GM23338 (cell line): ENCODE measurements at regions not wholly inside any gene's neighbourhood (a gene's known extent, or its start where the extent isn't known, plus 50 kb on each side); places are given as distances from the start of the nearest gene placed in this dataset.

Experiments
- ATAC-seq: fragments of 200-7000 bp; cut with Tn5 transposase; 3 replicates; pipeline ENCODE4 v1.9.1; 2020
- DNase-seq: peaks from one replicate; pipeline ENCODE4 v3.0.0-alpha.2; 2015; ENCODE audit warnings: low spot score
- H2AFZ ChIP-seq: fragments of 200-600 bp; sonication (generic); 2 replicates; pipeline ENCODE4 v1.8.0; 2016; ENCODE audit warnings: antibody characterized with exemption, mild to moderate bottlenecking, moderate library complexity
- H3F3A ChIP-seq: fragments of 200-600 bp; sonication (generic); replicated peaks from 2 replicates; pipeline ENCODE4 v1.8.0; 2017; ENCODE audit warnings: antibody characterized with exemption, mixed run types, low read depth
- H3K27ac ChIP-seq: fragments of 200-600 bp; sonication (generic); 2 replicates; pipeline ENCODE4 v1.6.1; 2016; ENCODE audit warnings: low read depth
- H3K27me3 ChIP-seq: fragments of 200-600 bp; sonication (generic); 2 replicates; pipeline ENCODE4 v1.8.0; 2016; ENCODE audit warnings: mild to moderate bottlenecking, mixed run types, moderate library complexity; ENCODE audit not compliant: insufficient read depth
- H3K36me3 ChIP-seq: fragments of 200-600 bp; sonication (generic); 2 replicates; pipeline ENCODE4 v1.8.0; 2016; ENCODE audit warnings: mild to moderate bottlenecking; ENCODE audit not compliant: insufficient read depth
- H3K4me1 ChIP-seq: fragments of 200-600 bp; sonication (generic); 2 replicates; pipeline ENCODE4 v1.8.0; 2016; ENCODE audit warnings: mild to moderate bottlenecking, moderate library complexity; ENCODE audit not compliant: insufficient read depth
- H3K4me2 ChIP-seq: fragments of 200-600 bp; sonication (generic); 2 replicates; pipeline ENCODE4 v1.7.1; 2017; ENCODE audit warnings: mixed run types
- H3K4me3 ChIP-seq: fragments of 200-600 bp; sonication (generic); 2 replicates; pipeline ENCODE4 v1.6.1; 2016; ENCODE audit warnings: mixed run types
- H3K79me2 ChIP-seq: fragments of 200-600 bp; sonication (generic); replicated peaks from 2 replicates; pipeline ENCODE4 v1.8.0; 2017; ENCODE audit warnings: mild to moderate bottlenecking; ENCODE audit not compliant: insufficient read depth
- H3K9me2 ChIP-seq: fragments of 200-600 bp; sonication (generic); 2 replicates; pipeline ENCODE4 v1.8.0; 2017; ENCODE audit not compliant: insufficient read depth
- H4K20me1 ChIP-seq: fragments of 200-600 bp; sonication (generic); replicated peaks from 2 replicates; pipeline ENCODE4 v1.8.0; 2017; ENCODE audit warnings: mild to moderate bottlenecking; ENCODE audit not compliant: insufficient read depth
- H3K27ac Mint-ChIP-seq: 2 replicates; pipeline ENCODE4 v1.8.0; 2020; ENCODE audit warnings: inconsistent platforms, mild to moderate bottlenecking, moderate library complexity, mixed read lengths
- H3K27me3 Mint-ChIP-seq: 3 replicates; pipeline ENCODE4 v1.8.0; 2022; ENCODE audit warnings: low read depth, mild to moderate bottlenecking, moderate library complexity, mixed read lengths, inconsistent platforms; ENCODE audit not compliant: insufficient read depth, poor library complexity
- H3K36me3 Mint-ChIP-seq: 3 replicates; pipeline ENCODE4 v1.8.0; 2021; ENCODE audit warnings: low read depth, mild to moderate bottlenecking, inconsistent platforms, moderate library complexity, mixed read lengths
- H3K4me1 Mint-ChIP-seq: 3 replicates; pipeline ENCODE4 v1.8.0; 2020; ENCODE audit warnings: mild to moderate bottlenecking, inconsistent platforms, mixed read lengths
- H3K4me3 Mint-ChIP-seq: 3 replicates; pipeline ENCODE4 v1.8.0; 2021; ENCODE audit warnings: moderate library complexity, mild to moderate bottlenecking, inconsistent platforms, mixed read lengths
- H3K9me3 Mint-ChIP-seq: 3 replicates; pipeline ENCODE4 v1.8.0; 2020; ENCODE audit warnings: moderate library complexity, mild to moderate bottlenecking, inconsistent platforms, mixed read lengths
- CREB1 ChIP-seq: fragments of 250-450 bp; sonication (Bioruptor Pico); IDR thresholded peaks from 2 replicates; pipeline ENCODE4 v1.5.0; 2020; ENCODE audit warnings: low read depth, mild to moderate bottlenecking, moderate library complexity
- CTCF ChIP-seq, 2 experiments: fragments of 200-600 bp in 1 of 2; sonication (generic) in 1 of 2; conservative IDR thresholded peaks; 2 replicates each; pipeline versions ENCODE4 v1.5.1 to v1.6.1; 2016 to 2017; ENCODE audit warnings: antibody characterized with exemption in 2 of 2, low read depth in 2 of 2, mild to moderate bottlenecking in 2 of 2, moderate library complexity in 1 of 2
- ETS1 ChIP-seq: IDR thresholded peaks from 2 replicates; pipeline ENCODE4 v1.6.1; 2016; ENCODE audit warnings: antibody characterized with exemption
- EZH2 ChIP-seq: fragments of 200-600 bp; sonication (generic); IDR thresholded peaks from one replicate; pipeline ENCODE4 v1.8.0; 2017; ENCODE audit warnings: antibody characterized with exemption, mild to moderate bottlenecking, low read depth; ENCODE audit not compliant: unreplicated experiment
- EZH2phosphoT487 ChIP-seq: fragments of 200-600 bp; sonication (generic); IDR thresholded peaks from one replicate; pipeline ENCODE4 v1.8.1; 2018; ENCODE audit warnings: antibody characterized with exemption; ENCODE audit not compliant: unreplicated experiment
- JUNB ChIP-seq: IDR thresholded peaks from one replicate; pipeline ENCODE4 v1.6.1; 2016; ENCODE audit warnings: antibody characterized with exemption; ENCODE audit not compliant: unreplicated experiment
- NANOG ChIP-seq: IDR thresholded peaks from 2 replicates; pipeline ENCODE4 v1.6.1; 2016; ENCODE audit warnings: antibody characterized with exemption, borderline replicate concordance
- POLR2AphosphoS5 ChIP-seq: IDR thresholded peaks from 2 replicates; pipeline ENCODE4 v1.6.1; 2016; ENCODE audit warnings: antibody characterized with exemption, low read depth
- REST ChIP-seq: IDR thresholded peaks from one replicate; pipeline ENCODE4 v1.6.1; 2018; ENCODE audit warnings: antibody characterized with exemption; ENCODE audit not compliant: unreplicated experiment
- STAT1 ChIP-seq: IDR thresholded peaks from one replicate; pipeline ENCODE4 v1.6.1; 2016; ENCODE audit warnings: antibody characterized with exemption; ENCODE audit not compliant: unreplicated experiment
- ZNF114 ChIP-seq: fragments of 250-450 bp; sonication (Bioruptor Pico); IDR thresholded peaks from 2 replicates; pipeline ENCODE4 v1.5.0; 2020; ENCODE audit warnings: mild to moderate bottlenecking, moderate library complexity
- ZNF331 ChIP-seq: fragments of 250-450 bp; sonication (Bioruptor Pico); IDR thresholded peaks from 2 replicates; pipeline ENCODE4 v1.5.0; 2020; ENCODE audit warnings: low read depth, mild to moderate bottlenecking, moderate library complexity
- TF ChIP-seq, protein P1 (sequence below): fragments of 250-450 bp; sonication (Bioruptor Pico); IDR thresholded peaks from 2 replicates; pipeline ENCODE4 v1.5.0; 2020; ENCODE audit warnings: mild to moderate bottlenecking, moderate library complexity

GRCh38 chr2:240336820-240337427, 98.5 kb upstream of the GPC1 start:
- ATAC-seq (no peak), DNase-seq (no peak)
- H3K27ac Mint-ChIP-seq = no peak overlapping the region
- H3F3A ChIP-seq = no peaks in the 10 kb centered on the region
- H3K27me3 Mint-ChIP-seq = no peaks in the 10 kb centered on the region
- no peaks in the 10 kb centered on the region for H3K79me2 ChIP-seq
- no peaks in the 10 kb centered on the region; the same call in 2 of the 3 replicates for H3K4me1 Mint-ChIP-seq
- no peak overlapping the region for H3K4me3 Mint-ChIP-seq
- no peaks in the 10 kb centered on the region for H3K27me3 ChIP-seq
- no peaks in the 10 kb centered on the region for H4K20me1 ChIP-seq
- H3K4me3 ChIP-seq = no peak overlapping the region
- H3K9me3 Mint-ChIP-seq = peaks cover 9% of the 10 kb centered on the region
- no peaks in the 10 kb centered on the region for H3K36me3 ChIP-seq
- no peak for TF ChIP-seq CTCF (conservative IDR thresholded peaks at IDR 0.05; ENCODE audit: low read depth in 2 of 2)
- TF ChIP-seq EZH2phosphoT487 = no peak
- TF ChIP-seq, protein P1, sequence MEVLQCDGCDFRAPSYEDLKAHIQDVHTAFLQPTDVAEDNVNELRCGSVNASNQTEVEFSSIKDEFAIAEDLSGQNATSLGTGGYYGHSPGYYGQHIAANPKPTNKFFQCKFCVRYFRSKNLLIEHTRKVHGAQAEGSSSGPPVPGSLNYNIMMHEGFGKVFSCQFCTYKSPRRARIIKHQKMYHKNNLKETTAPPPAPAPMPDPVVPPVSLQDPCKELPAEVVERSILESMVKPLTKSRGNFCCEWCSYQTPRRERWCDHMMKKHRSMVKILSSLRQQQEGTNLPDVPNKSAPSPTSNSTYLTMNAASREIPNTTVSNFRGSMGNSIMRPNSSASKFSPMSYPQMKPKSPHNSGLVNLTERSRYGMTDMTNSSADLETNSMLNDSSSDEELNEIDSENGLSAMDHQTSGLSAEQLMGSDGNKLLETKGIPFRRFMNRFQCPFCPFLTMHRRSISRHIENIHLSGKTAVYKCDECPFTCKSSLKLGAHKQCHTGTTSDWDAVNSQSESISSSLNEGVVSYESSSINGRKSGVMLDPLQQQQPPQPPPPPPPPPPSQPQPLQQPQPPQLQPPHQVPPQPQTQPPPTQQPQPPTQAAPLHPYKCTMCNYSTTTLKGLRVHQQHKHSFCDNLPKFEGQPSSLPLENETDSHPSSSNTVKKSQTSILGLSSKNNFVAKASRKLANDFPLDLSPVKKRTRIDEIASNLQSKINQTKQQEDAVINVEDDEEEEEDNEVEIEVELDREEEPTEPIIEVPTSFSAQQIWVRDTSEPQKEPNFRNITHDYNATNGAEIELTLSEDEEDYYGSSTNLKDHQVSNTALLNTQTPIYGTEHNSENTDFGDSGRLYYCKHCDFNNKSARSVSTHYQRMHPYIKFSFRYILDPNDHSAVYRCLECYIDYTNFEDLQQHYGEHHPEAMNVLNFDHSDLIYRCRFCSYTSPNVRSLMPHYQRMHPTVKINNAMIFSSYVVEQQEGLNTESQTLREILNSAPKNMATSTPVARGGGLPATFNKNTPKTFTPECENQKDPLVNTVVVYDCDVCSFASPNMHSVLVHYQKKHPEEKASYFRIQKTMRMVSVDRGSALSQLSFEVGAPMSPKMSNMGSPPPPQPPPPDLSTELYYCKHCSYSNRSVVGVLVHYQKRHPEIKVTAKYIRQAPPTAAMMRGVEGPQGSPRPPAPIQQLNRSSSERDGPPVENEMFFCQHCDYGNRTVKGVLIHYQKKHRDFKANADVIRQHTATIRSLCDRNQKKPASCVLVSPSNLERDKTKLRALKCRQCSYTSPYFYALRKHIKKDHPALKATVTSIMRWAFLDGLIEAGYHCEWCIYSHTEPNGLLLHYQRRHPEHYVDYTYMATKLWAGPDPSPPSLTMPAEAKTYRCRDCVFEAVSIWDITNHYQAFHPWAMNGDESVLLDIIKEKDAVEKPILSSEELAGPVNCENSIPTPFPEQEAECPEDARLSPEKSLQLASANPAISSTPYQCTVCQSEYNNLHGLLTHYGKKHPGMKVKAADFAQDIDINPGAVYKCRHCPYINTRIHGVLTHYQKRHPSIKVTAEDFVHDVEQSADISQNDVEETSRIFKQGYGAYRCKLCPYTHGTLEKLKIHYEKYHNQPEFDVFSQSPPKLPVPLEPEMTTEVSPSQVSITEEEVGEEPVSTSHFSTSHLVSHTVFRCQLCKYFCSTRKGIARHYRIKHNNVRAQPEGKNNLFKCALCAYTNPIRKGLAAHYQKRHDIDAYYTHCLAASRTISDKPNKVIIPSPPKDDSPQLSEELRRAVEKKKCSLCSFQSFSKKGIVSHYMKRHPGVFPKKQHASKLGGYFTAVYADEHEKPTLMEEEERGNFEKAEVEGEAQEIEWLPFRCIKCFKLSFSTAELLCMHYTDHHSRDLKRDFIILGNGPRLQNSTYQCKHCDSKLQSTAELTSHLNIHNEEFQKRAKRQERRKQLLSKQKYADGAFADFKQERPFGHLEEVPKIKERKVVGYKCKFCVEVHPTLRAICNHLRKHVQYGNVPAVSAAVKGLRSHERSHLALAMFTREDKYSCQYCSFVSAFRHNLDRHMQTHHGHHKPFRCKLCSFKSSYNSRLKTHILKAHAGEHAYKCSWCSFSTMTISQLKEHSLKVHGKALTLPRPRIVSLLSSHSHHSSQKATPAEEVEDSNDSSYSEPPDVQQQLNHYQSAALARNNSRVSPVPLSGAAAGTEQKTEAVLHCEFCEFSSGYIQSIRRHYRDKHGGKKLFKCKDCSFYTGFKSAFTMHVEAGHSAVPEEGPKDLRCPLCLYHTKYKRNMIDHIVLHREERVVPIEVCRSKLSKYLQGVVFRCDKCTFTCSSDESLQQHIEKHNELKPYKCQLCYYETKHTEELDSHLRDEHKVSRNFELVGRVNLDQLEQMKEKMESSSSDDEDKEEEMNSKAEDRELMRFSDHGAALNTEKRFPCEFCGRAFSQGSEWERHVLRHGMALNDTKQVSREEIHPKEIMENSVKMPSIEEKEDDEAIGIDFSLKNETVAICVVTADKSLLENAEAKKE (CRISPR knock-in tag) = no peak
- TF ChIP-seq ZNF331 = no peak
- TF ChIP-seq EZH2 = no peak
- TF ChIP-seq ZNF114 (CRISPR knock-in tag) = no peak
- no peak for TF ChIP-seq JUNB
- TF ChIP-seq NANOG = no peak
- TF ChIP-seq CREB1 (CRISPR knock-in tag) = no peak
- TF ChIP-seq ETS1 = no peak
- no peak for TF ChIP-seq POLR2AphosphoS5
- no peak for TF ChIP-seq STAT1
- TF ChIP-seq REST = no peak
- H3K36me3 Mint-ChIP-seq = no peaks in the 10 kb centered on the region
- H2AFZ ChIP-seq = no peak overlapping the region
- H3K4me2 ChIP-seq = no peak overlapping the region
- no peaks in the 10 kb centered on the region for H3K9me2 ChIP-seq
- no peaks in the 10 kb centered on the region for H3K4me1 ChIP-seq
- no peak overlapping the region for H3K27ac ChIP-seq
